ENCODE measurements at regions not wholly inside any gene's neighbourhood (a gene's known extent, or its start where the extent isn't known, plus 50 kb on each side); places are given as distances from the start of the nearest gene placed in this dataset.

- Mint-ChIP-seq H3K27me3 (no peaks in the 10 kb centered on the region), H3K9me3 (peaks cover 15% of the 10 kb centered on the region), H3K27ac (no peak overlapping the region), H3K4me1 (ENCODE audit: low read depth) (no peaks in the 10 kb centered on the region), H3K36me3 (ENCODE audit: low read depth) (no peaks in the 10 kb centered on the region), H3K4me3 (no peak overlapping the region)
- intact Hi-C loops (cut with micrococcal nuclease) = no loop called here
These were observed 245.9 kb downstream of the FGFR2 start for GRCh38 chr10:121352231-121352855.

- intact Hi-C loops (cut with micrococcal nuclease) = no loop called here
- Mint-ChIP-seq H3K4me3 (no peak overlapping the region), H3K4me1 (ENCODE audit: low read depth) (no peaks in the 10 kb centered on the region), H3K9me3 (peaks cover 24% of the 10 kb centered on the region), H3K36me3 (ENCODE audit: low read depth) (no peaks in the 10 kb centered on the region), H3K27ac (no peak overlapping the region), H3K27me3 (no peaks in the 10 kb centered on the region)
These were observed 243.1 kb downstream of the FGFR2 start for GRCh38 chr10:121355161-121355560.

- intact Hi-C loops (cut with micrococcal nuclease) = no loop called here
- no peaks in the 10 kb centered on the region for H3K36me3 Mint-ChIP-seq (ENCODE audit: low read depth)
- no peak overlapping the region for H3K27ac Mint-ChIP-seq
- H3K27me3 Mint-ChIP-seq = no peaks in the 10 kb centered on the region
- H3K4me3 Mint-ChIP-seq = no peak overlapping the region
- peaks cover 24% of the 10 kb centered on the region for H3K9me3 Mint-ChIP-seq
- H3K4me1 Mint-ChIP-seq (ENCODE audit: low read depth) = no peaks in the 10 kb centered on the region
These were observed 242.1 kb downstream of the FGFR2 start for GRCh38 chr10:121356183-121356582.

GRCh38 chr10:121357401-121357800 is 240.8 kb downstream of the FGFR2 start:
- H3K36me3 Mint-ChIP-seq (ENCODE audit: low read depth) = no peaks in the 10 kb centered on the region
- H3K27me3 Mint-ChIP-seq = no peaks in the 10 kb centered on the region
- peaks cover 24% of the 10 kb centered on the region for H3K9me3 Mint-ChIP-seq
- H3K27ac Mint-ChIP-seq = no peak overlapping the region
- H3K4me3 Mint-ChIP-seq = no peak overlapping the region
- no peaks in the 10 kb centered on the region for H3K4me1 Mint-ChIP-seq (ENCODE audit: low read depth)
- intact Hi-C loops (cut with micrococcal nuclease) = no loop called here

- Mint-ChIP-seq H3K27ac (no peak overlapping the region), H3K36me3 (ENCODE audit: low read depth) (no peaks in the 10 kb centered on the region), H3K4me1 (ENCODE audit: low read depth) (no peaks in the 10 kb centered on the region), H3K9me3 (peaks cover 28% of the 10 kb centered on the region), H3K4me3 (no peak overlapping the region), H3K27me3 (no peaks in the 10 kb centered on the region)
- intact Hi-C loops (cut with micrococcal nuclease) = no loop called here
These were observed 236.2 kb downstream of the FGFR2 start for GRCh38 chr10:121362026-121362425.

- no peak overlapping the region for H3K27ac Mint-ChIP-seq
- no peaks in the 10 kb centered on the region for H3K36me3 Mint-ChIP-seq (ENCODE audit: low read depth)
- H3K9me3 Mint-ChIP-seq = peaks cover 20% of the 10 kb centered on the region
- H3K4me1 Mint-ChIP-seq (ENCODE audit: low read depth) = no peaks in the 10 kb centered on the region
- intact Hi-C loops (cut with micrococcal nuclease) = no loop called here
- H3K27me3 Mint-ChIP-seq = no peaks in the 10 kb centered on the region
- H3K4me3 Mint-ChIP-seq = no peak overlapping the region
These were observed 232.7 kb downstream of the FGFR2 start for GRCh38 chr10:121365566-121365965.

GRCh38 chr10:121368347-121369025 is 229.8 kb downstream of the FGFR2 start:
- Mint-ChIP-seq H3K27me3 (no peaks in the 10 kb centered on the region), H3K27ac (no peak overlapping the region), H3K9me3 (peaks cover 10% of the 10 kb centered on the region), H3K4me3 (no peak overlapping the region), H3K36me3 (ENCODE audit: low read depth) (no peaks in the 10 kb centered on the region), H3K4me1 (ENCODE audit: low read depth) (no peaks in the 10 kb centered on the region)
- intact Hi-C loops (cut with micrococcal nuclease) = no loop called here

GRCh38 chr10:121369616-121370015 is 228.6 kb downstream of the FGFR2 start:
- intact Hi-C loops (cut with micrococcal nuclease) = no loop called here
- Mint-ChIP-seq H3K27me3 (no peaks in the 10 kb centered on the region), H3K9me3 (no peaks in the 10 kb centered on the region), H3K4me1 (ENCODE audit: low read depth) (no peaks in the 10 kb centered on the region), H3K4me3 (no peak overlapping the region), H3K27ac (no peak overlapping the region), H3K36me3 (ENCODE audit: low read depth) (no peaks in the 10 kb centered on the region)

- Mint-ChIP-seq H3K27ac (no peak overlapping the region), H3K4me1 (ENCODE audit: low read depth) (no peaks in the 10 kb centered on the region), H3K27me3 (no peaks in the 10 kb centered on the region), H3K4me3 (no peak overlapping the region), H3K36me3 (ENCODE audit: low read depth) (no peaks in the 10 kb centered on the region), H3K9me3 (no peaks in the 10 kb centered on the region)
- intact Hi-C loops (cut with micrococcal nuclease) = no loop called here
These were observed 226.4 kb downstream of the FGFR2 start for GRCh38 chr10:121371836-121372235.

GRCh38 chr10:121373411-121373810 is 224.8 kb downstream of the FGFR2 start:
- Mint-ChIP-seq H3K4me1 (ENCODE audit: low read depth) (no peaks in the 10 kb centered on the region), H3K27me3 (no peaks in the 10 kb centered on the region), H3K4me3 (no peak overlapping the region), H3K27ac (no peak overlapping the region), H3K36me3 (ENCODE audit: low read depth) (no peaks in the 10 kb centered on the region), H3K9me3 (no peaks in the 10 kb centered on the region)
- intact Hi-C loops (cut with micrococcal nuclease) = no loop called here

- Mint-ChIP-seq H3K4me1 (ENCODE audit: low read depth) (no peaks in the 10 kb centered on the region), H3K9me3 (no peaks in the 10 kb centered on the region), H3K27ac (no peak overlapping the region), H3K27me3 (no peaks in the 10 kb centered on the region), H3K36me3 (ENCODE audit: low read depth) (no peaks in the 10 kb centered on the region), H3K4me3 (no peak overlapping the region)
- intact Hi-C loops (cut with micrococcal nuclease) = no loop called here
These were observed 224.1 kb downstream of the FGFR2 start for GRCh38 chr10:121374121-121374520.

- no peaks in the 10 kb centered on the region for H3K36me3 Mint-ChIP-seq (ENCODE audit: low read depth)
- no peaks in the 10 kb centered on the region for H3K9me3 Mint-ChIP-seq
- H3K27ac Mint-ChIP-seq = no peak overlapping the region
- no peaks in the 10 kb centered on the region for H3K27me3 Mint-ChIP-seq
- no peak overlapping the region for H3K4me3 Mint-ChIP-seq
- intact Hi-C loops (cut with micrococcal nuclease) = no loop called here
- H3K4me1 Mint-ChIP-seq (ENCODE audit: low read depth) = no peaks in the 10 kb centered on the region
These were observed 223.1 kb downstream of the FGFR2 start for GRCh38 chr10:121375172-121375571.

- no peak overlapping the region for H3K27ac Mint-ChIP-seq
- no peak overlapping the region for H3K4me3 Mint-ChIP-seq
- intact Hi-C loops (cut with micrococcal nuclease) = no loop called here
- no peaks in the 10 kb centered on the region for H3K36me3 Mint-ChIP-seq (ENCODE audit: low read depth)
- H3K4me1 Mint-ChIP-seq (ENCODE audit: low read depth) = no peaks in the 10 kb centered on the region
- H3K27me3 Mint-ChIP-seq = no peaks in the 10 kb centered on the region
- H3K9me3 Mint-ChIP-seq = peaks cover 8% of the 10 kb centered on the region
These were observed 219.9 kb downstream of the FGFR2 start for GRCh38 chr10:121378251-121378801.

GRCh38 chr10:121379013-121379412 is 219.2 kb downstream of the FGFR2 start:
- peaks cover 12% of the 10 kb centered on the region for H3K9me3 Mint-ChIP-seq

GRCh38 chr10:121380211-121380610 is 218.0 kb downstream of the FGFR2 start:
- Mint-ChIP-seq H3K9me3 (peaks cover 23% of the 10 kb centered on the region), H3K36me3 (ENCODE audit: low read depth) (no peaks in the 10 kb centered on the region), H3K27ac (no peak overlapping the region), H3K4me1 (ENCODE audit: low read depth) (no peaks in the 10 kb centered on the region), H3K27me3 (no peaks in the 10 kb centered on the region), H3K4me3 (no peak overlapping the region)
- intact Hi-C loops (cut with micrococcal nuclease) = no loop called here

More at GRCh38 chr10:121379013-121379412, 219.2 kb downstream of the FGFR2 start:
- no peaks in the 10 kb centered on the region for H3K27me3 Mint-ChIP-seq
- no peaks in the 10 kb centered on the region for H3K36me3 Mint-ChIP-seq (ENCODE audit: low read depth)
- intact Hi-C loops (cut with micrococcal nuclease) = no loop called here
- H3K4me1 Mint-ChIP-seq (ENCODE audit: low read depth) = no peaks in the 10 kb centered on the region
- H3K4me3 Mint-ChIP-seq = no peak overlapping the region
- H3K27ac Mint-ChIP-seq = no peak overlapping the region

Measured in dendritic cell treated with granulocyte-macrophage colony-stimulating factor and Interleukin-4, amounts not matched to agents 40 ng/mL and 50 ng/mL, for 4 days (primary cell).